NB4 (cell line): ENCODE measurements at regions not wholly inside any gene's neighbourhood (a gene's known extent, or its start where the extent isn't known, plus 50 kb on each side); places are given as distances from the start of the nearest gene placed in this dataset.

ENCODE experiments used
- TF ChIP-seq, protein P1 (sequence below): IDR thresholded peaks from one replicate; pipeline ENCODE4 v1.5.1; 2012; ENCODE audit warnings: low read depth, low read length
- TF ChIP-seq, protein P2 (sequence below): IDR thresholded peaks from 2 replicates; pipeline ENCODE4 v1.6.1; 2011; ENCODE audit warnings: low read depth, low read length

- TF ChIP-seq, protein P1, sequence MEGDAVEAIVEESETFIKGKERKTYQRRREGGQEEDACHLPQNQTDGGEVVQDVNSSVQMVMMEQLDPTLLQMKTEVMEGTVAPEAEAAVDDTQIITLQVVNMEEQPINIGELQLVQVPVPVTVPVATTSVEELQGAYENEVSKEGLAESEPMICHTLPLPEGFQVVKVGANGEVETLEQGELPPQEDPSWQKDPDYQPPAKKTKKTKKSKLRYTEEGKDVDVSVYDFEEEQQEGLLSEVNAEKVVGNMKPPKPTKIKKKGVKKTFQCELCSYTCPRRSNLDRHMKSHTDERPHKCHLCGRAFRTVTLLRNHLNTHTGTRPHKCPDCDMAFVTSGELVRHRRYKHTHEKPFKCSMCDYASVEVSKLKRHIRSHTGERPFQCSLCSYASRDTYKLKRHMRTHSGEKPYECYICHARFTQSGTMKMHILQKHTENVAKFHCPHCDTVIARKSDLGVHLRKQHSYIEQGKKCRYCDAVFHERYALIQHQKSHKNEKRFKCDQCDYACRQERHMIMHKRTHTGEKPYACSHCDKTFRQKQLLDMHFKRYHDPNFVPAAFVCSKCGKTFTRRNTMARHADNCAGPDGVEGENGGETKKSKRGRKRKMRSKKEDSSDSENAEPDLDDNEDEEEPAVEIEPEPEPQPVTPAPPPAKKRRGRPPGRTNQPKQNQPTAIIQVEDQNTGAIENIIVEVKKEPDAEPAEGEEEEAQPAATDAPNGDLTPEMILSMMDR, result no peak
- TF ChIP-seq, protein P2, sequence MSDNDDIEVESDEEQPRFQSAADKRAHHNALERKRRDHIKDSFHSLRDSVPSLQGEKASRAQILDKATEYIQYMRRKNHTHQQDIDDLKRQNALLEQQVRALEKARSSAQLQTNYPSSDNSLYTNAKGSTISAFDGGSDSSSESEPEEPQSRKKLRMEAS, result no peak
These were observed 54.1 kb upstream of the TMEM161B start for GRCh38 chr5:88322785-88323184.
